HL-60 (cell line): ENCODE measurements at regions not wholly inside any gene's neighbourhood (a gene's known extent, or its start where the extent isn't known, plus 50 kb on each side); places are given as distances from the start of the nearest gene placed in this dataset.

ENCODE experiments used
- GABPA ChIP-seq: IDR thresholded peaks from 2 replicates; pipeline ENCODE4 v1.6.1; 2012; ENCODE audit warnings: low read depth
- POLR2AphosphoS5 ChIP-seq: IDR thresholded peaks from 2 replicates; pipeline ENCODE4 v1.6.1; 2012; ENCODE audit warnings: low read depth
- REST ChIP-seq: IDR thresholded peaks from 2 replicates; pipeline ENCODE4 v1.6.1; 2012; ENCODE audit warnings: low read depth; ENCODE audit not compliant: insufficient replicate concordance
- TF ChIP-seq, protein P1 (sequence below): IDR thresholded peaks from one replicate; pipeline ENCODE4 v1.5.1; 2011; ENCODE audit warnings: low read length, control low read depth, inconsistent platforms; ENCODE audit not compliant: insufficient read depth

DNA sequence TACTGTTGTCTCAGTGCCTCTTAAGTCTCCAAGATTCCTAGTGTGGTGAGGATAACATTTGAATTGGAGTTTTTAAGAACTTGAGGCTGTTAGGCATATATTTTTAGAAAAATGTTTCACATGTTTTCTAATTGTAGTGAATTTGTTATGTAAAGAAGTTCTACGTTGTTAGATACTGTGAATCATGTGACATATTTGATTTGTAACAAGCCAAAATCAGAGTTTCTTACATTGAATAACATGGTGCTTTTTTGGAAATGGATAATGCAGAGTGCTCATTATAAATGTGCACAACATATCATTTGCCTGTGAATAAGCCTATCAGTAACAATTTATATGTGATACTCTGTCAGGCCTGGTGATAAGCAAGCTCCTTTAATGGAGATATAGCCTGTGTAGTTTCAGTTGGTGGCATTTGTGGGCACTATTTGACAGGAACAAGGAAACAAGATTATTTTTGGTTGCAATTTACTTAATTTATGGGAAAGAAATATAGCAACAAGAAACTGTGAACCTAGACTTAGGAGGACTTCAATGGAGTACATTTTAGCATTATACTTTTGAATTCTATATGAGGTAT is 328.8 kb downstream of the ARPP21 start:
- TF ChIP-seq, protein P1, sequence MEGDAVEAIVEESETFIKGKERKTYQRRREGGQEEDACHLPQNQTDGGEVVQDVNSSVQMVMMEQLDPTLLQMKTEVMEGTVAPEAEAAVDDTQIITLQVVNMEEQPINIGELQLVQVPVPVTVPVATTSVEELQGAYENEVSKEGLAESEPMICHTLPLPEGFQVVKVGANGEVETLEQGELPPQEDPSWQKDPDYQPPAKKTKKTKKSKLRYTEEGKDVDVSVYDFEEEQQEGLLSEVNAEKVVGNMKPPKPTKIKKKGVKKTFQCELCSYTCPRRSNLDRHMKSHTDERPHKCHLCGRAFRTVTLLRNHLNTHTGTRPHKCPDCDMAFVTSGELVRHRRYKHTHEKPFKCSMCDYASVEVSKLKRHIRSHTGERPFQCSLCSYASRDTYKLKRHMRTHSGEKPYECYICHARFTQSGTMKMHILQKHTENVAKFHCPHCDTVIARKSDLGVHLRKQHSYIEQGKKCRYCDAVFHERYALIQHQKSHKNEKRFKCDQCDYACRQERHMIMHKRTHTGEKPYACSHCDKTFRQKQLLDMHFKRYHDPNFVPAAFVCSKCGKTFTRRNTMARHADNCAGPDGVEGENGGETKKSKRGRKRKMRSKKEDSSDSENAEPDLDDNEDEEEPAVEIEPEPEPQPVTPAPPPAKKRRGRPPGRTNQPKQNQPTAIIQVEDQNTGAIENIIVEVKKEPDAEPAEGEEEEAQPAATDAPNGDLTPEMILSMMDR = no peak
- no peak for TF ChIP-seq POLR2AphosphoS5
- TF ChIP-seq REST = no peak
- TF ChIP-seq GABPA = no peak
